Panc1 (cell line): ENCODE measurements at regions not wholly inside any gene's neighbourhood (a gene's known extent, or its start where the extent isn't known, plus 50 kb on each side); places are given as distances from the start of the nearest gene placed in this dataset.

ENCODE experiments used
- ATAC-seq: fragments of 200-7000 bp; cut with Tn5 transposase; 2 replicates; pipeline ENCODE4 v1.9.1; 2020; ENCODE audit warnings: mild to moderate bottlenecking, moderate library complexity
- BruUV-seq: library from RNA; stranded (reverse); fragments of 400-500 nt; replicated peaks from 2 replicates; lab custom pipeline; 2021; lab: Mats Ljungman, UMichigan
- CTCF ChIA-PET: fragments of 300-600 bp; sonication (Branson Sonifier 250); formaldehyde crosslinking; loops from one replicate; lab custom pipeline; 2022; ENCODE audit warnings: antibody characterized with exemption; lab: Charles Lee
- POLR2A ChIA-PET: fragments of 300-600 bp; sonication (Branson Sonifier 250); formaldehyde crosslinking; loops from one replicate; lab custom pipeline; 2022; ENCODE audit warnings: antibody characterized with exemption; lab: Charles Lee
- DNase-seq: peaks from one replicate; pipeline ENCODE4 v3.0.0-alpha.2; 2010; ENCODE audit warnings: low read depth, low spot score
- H3K27ac ChIP-seq: 2 replicates; pipeline ENCODE4 v1.5.1; 2011; ENCODE audit warnings: mild to moderate bottlenecking, low read length, inconsistent platforms
- H3K27me3 ChIP-seq: fragments of 200-500 bp; sonication (Bioruptor generic); 2 replicates; pipeline ENCODE4 v1.6.0; 2014; ENCODE audit warnings: low read length, inconsistent platforms; ENCODE audit not compliant: control insufficient read depth, insufficient read depth
- H3K36me3 ChIP-seq: fragments of 200-500 bp; sonication (Bioruptor generic); 2 replicates; pipeline ENCODE4 v1.5.1; 2014; ENCODE audit warnings: inconsistent platforms, mild to moderate bottlenecking, low read length, moderate library complexity; ENCODE audit not compliant: control insufficient read depth, insufficient read depth
- H3K4me1 ChIP-seq: 2 replicates; pipeline ENCODE4 v1.5.1; 2011; ENCODE audit warnings: inconsistent platforms, mild to moderate bottlenecking, low read length, moderate library complexity; ENCODE audit not compliant: control insufficient read depth, insufficient read depth
- H3K4me3 ChIP-seq, 2 experiments: 2 replicates each; pipeline ENCODE4 v1.5.1; 2011 to 2012; ENCODE audit warnings: low read depth in 2 of 2, low read length in 2 of 2, mild to moderate bottlenecking in 2 of 2, inconsistent platforms in 1 of 2, moderate library complexity in 1 of 2
- H3K9me3 ChIP-seq: fragments of 200-500 bp; sonication (Bioruptor generic); 2 replicates; pipeline ENCODE4 v1.5.1; 2014; ENCODE audit warnings: low read depth, mild to moderate bottlenecking, inconsistent platforms, low read length, moderate library complexity; ENCODE audit not compliant: control insufficient read depth, insufficient read depth
- CTCF ChIP-seq: fragments of 450-650 bp; IDR thresholded peaks from 2 replicates; pipeline ENCODE4 v1.5.1; 2017; ENCODE audit warnings: mild to moderate bottlenecking
- POLR2AphosphoS5 ChIP-seq: IDR thresholded peaks from 2 replicates; pipeline ENCODE4 v1.6.1; 2012; ENCODE audit warnings: mild to moderate bottlenecking, low read depth, low read length, moderate library complexity
- REST ChIP-seq, 2 experiments: IDR thresholded peaks; 2 replicates each; pipeline ENCODE4 v1.6.1; 2011 to 2012; ENCODE audit warnings: low read depth in 2 of 2, control low read depth in 1 of 2, low read length in 1 of 2, mild to moderate bottlenecking in 1 of 2, moderate library complexity in 1 of 2; ENCODE audit not compliant: insufficient read depth in 1 of 2
- SIN3A ChIP-seq: IDR thresholded peaks from 2 replicates; pipeline ENCODE4 v1.6.1; 2012; ENCODE audit warnings: low read depth, mild to moderate bottlenecking, low read length, moderate library complexity, borderline replicate concordance; ENCODE audit not compliant: insufficient read depth
- TCF7L2 ChIP-seq: IDR thresholded peaks from 2 replicates; pipeline ENCODE4 v1.6.1; 2011; ENCODE audit warnings: mild to moderate bottlenecking, low read depth, low read length, inconsistent platforms
- in situ Hi-C: cut with HindIII; loops from 2 replicates; pipeline ENCODE4 v1.10.0; 2016; ENCODE audit warnings: low sequenced_read_pairs, low pct_unique_long_range_greater_than_20kb
- intact Hi-C: fragments of 100-400 bp; cut with micrococcal nuclease; formaldehyde crosslinking; loops from one replicate; pipeline ENCODE4 v1.10.0; 2022; ENCODE audit not compliant: unreplicated experiment

GRCh38 chr4:155548173-155548572, 118.5 kb upstream of the GUCY1A1 start:
- no peak for ATAC-seq
- CTCF ChIA-PET = no interaction called here
- no peaks in the 10 kb centered on the region for H3K4me1 ChIP-seq
- H3K27ac ChIP-seq = no peak overlapping the region
- TF ChIP-seq POLR2AphosphoS5 (no peak), CTCF (no peak), SIN3A (no peak), TCF7L2 (no peak), REST (IDR thresholded peaks at IDR 0.05; ENCODE audit: insufficient read depth in 1 of 2, low read depth in 2 of 2, low read length in 1 of 2) (no peak)
- no TSS peak for BruUV-seq
- DNase-seq = no peak
- no peaks in the 10 kb centered on the region for H3K36me3 ChIP-seq
- intact Hi-C loops (no loop called here), in situ Hi-C loops (no loop called here)
- H3K4me3 ChIP-seq = no peak overlapping the region
- H3K27me3 ChIP-seq = no peaks in the 10 kb centered on the region
- POLR2A ChIA-PET = no interaction called here
- H3K9me3 ChIP-seq = no peaks in the 10 kb centered on the region

- H3K27me3 ChIP-seq = no peaks in the 10 kb centered on the region
- intact Hi-C loops = no loop called here
- ChIA-PET POLR2A (no interaction called here), CTCF (no interaction called here)
- in situ Hi-C loops = no loop called here
- no peak for TF ChIP-seq TCF7L2
- TF ChIP-seq SIN3A = no peak
- TF ChIP-seq REST (IDR thresholded peaks at IDR 0.05; ENCODE audit: insufficient read depth in 1 of 2, low read depth in 2 of 2, low read length in 1 of 2) = no peak
- no peak for TF ChIP-seq POLR2AphosphoS5
- TF ChIP-seq CTCF = no peak
- H3K36me3 ChIP-seq = no peaks in the 10 kb centered on the region
- H3K9me3 ChIP-seq = no peaks in the 10 kb centered on the region
- BruUV-seq = no TSS peak
- H3K27ac ChIP-seq = no peak overlapping the region
- H3K4me1 ChIP-seq = no peaks in the 10 kb centered on the region
- ATAC-seq (no peak), DNase-seq (no peak)
- H3K4me3 ChIP-seq = no peak overlapping the region
Observed at GRCh38 chr4:155546451-155546850, 120.2 kb upstream of the GUCY1A1 start.
